ENCODE measurements at regions not wholly inside any gene's neighbourhood (a gene's known extent, or its start where the extent isn't known, plus 50 kb on each side); places are given as distances from the start of the nearest gene placed in this dataset.
A peak's percentile ranks its signal among the peaks of the same experiment; 100 is the strongest.
"Not testable (repeated sequence)": the region's sequence is repeated elsewhere in the genome, so short reads cannot be mapped to it uniquely, and the experiment has no call there.

- intact Hi-C loops (cut with micrococcal nuclease); H3K36me3 Mint-ChIP-seq; H3K4me1 Mint-ChIP-seq; H3K36me3 ChIP-seq (replicated peaks in 1 of 2; ENCODE audit: control insufficient read depth in 1 of 2, insufficient read depth in 2 of 2, low read length in 2 of 2); H3K79me2 ChIP-seq (ENCODE audit: insufficient read depth, low read length); H3K27ac ChIP-seq (ENCODE audit: low read depth in 1 of 2, low read length in 2 of 2); H3K4me1 ChIP-seq (ENCODE audit: control insufficient read depth in 1 of 2, insufficient read depth in 2 of 2, low read length in 2 of 2); H3K9me3 ChIP-seq (replicated peaks in 1 of 2; ENCODE audit: control insufficient read depth in 1 of 2, insufficient read depth in 1 of 2, low read length in 2 of 2); H4K20me1 ChIP-seq (ENCODE audit: insufficient read depth, low read length); H3K9ac ChIP-seq (ENCODE audit: insufficient read depth, low read length, poor library complexity, severe bottlenecking); H3K4me2 ChIP-seq (replicated peaks; ENCODE audit: extremely low read depth, low read length, poor library complexity, severe bottlenecking); DNase-seq; H3K4me3 ChIP-seq (replicated peaks in 1 of 3; ENCODE audit: low read depth in 2 of 3, low read length in 3 of 3); H3K27ac Mint-ChIP-seq; H3K4me3 Mint-ChIP-seq; H2AFZ ChIP-seq (ENCODE audit: insufficient read depth, low read depth, low read length, poor library complexity, severe bottlenecking): not testable (repeated sequence)
- WGBS (ENCODE audit: insufficient coverage), result no CpG with 5 or more reads among the region's 15 CpGs
- H3K27me3 ChIP-seq (ENCODE audit: control insufficient read depth in 2 of 2, insufficient read depth in 2 of 2, low read length in 2 of 2), result peaks cover 2 to 19% of the 10 kb centered on the region in 2 donors
- Mint-ChIP-seq H3K9me3 (peaks cover 0 to 12% (median 3%) of the 10 kb centered on the region in 7 donors), H3K27me3 (ENCODE audit: low read depth in 3 of 3) (peaks cover 18 to 28% (median 19%) of the 10 kb centered on the region in 3 donors)
Measured at GRCh38 chr16:32083891-32084290, 169.2 kb upstream of the TP53TG3D start.

DNA sequence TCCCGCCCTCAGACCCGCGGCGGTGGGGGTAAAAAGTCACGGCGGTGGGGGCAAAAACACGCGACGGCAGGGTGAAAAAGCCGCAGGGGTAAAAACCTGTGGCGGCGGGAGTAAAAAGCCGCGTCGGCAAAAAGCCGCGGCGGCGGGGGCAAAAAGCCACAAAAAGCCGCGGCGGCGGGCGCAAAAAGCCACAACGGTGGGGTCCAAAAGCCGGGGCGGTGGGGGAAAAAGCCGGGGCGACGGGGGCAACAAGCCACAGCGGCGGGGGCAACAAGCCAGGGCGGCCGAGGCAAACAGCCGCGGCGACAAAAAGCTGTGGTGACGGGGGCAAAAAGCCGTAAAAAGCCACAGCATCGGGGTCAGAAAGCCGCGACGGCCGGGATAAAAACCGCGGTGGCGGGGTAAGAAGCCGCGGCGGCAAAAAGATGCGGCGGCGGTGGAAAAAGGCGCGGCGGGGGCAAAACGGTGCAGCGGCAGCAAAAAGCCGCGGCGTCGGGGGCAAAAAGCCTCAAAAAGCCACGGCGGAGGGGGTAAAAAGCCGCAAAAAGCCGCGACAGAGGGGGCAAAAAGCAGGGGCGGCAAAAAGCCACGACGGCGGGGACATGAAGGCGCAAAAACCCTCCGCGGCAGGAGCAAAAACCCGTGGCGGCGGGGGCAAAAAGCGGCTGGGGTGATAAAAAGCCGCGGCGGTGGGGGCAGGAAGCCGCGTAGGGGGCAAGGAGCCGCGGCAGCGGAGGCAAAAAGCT is 168.3 kb upstream of the TP53TG3D start:
- peaks cover 18 to 28% (median 19%) of the 10 kb centered on the region in 3 donors for H3K27me3 Mint-ChIP-seq (ENCODE audit: low read depth in 3 of 3)
- H3K27ac Mint-ChIP-seq; H2AFZ ChIP-seq (ENCODE audit: insufficient read depth, low read depth, low read length, poor library complexity, severe bottlenecking); H3K4me1 Mint-ChIP-seq; H3K4me3 ChIP-seq (replicated peaks in 1 of 3; ENCODE audit: low read depth in 2 of 3, low read length in 3 of 3); intact Hi-C loops (cut with micrococcal nuclease); H3K9ac ChIP-seq (ENCODE audit: insufficient read depth, low read length, poor library complexity, severe bottlenecking); DNase-seq; H3K36me3 Mint-ChIP-seq; H3K27ac ChIP-seq (ENCODE audit: low read depth in 1 of 2, low read length in 2 of 2); H3K9me3 ChIP-seq (replicated peaks in 1 of 2; ENCODE audit: control insufficient read depth in 1 of 2, insufficient read depth in 1 of 2, low read length in 2 of 2); H3K4me1 ChIP-seq (ENCODE audit: control insufficient read depth in 1 of 2, insufficient read depth in 2 of 2, low read length in 2 of 2); H3K36me3 ChIP-seq (replicated peaks in 1 of 2; ENCODE audit: control insufficient read depth in 1 of 2, insufficient read depth in 2 of 2, low read length in 2 of 2); H3K4me2 ChIP-seq (replicated peaks; ENCODE audit: extremely low read depth, low read length, poor library complexity, severe bottlenecking); H4K20me1 ChIP-seq (ENCODE audit: insufficient read depth, low read length); H3K79me2 ChIP-seq (ENCODE audit: insufficient read depth, low read length): not testable (repeated sequence)
- peaks cover 0 to 12% (median 3%) of the 10 kb centered on the region in 7 donors for H3K9me3 Mint-ChIP-seq
- H3K4me3 Mint-ChIP-seq, result peak overlapping the region; percentile 62 to 63
- peaks cover 2 to 22% of the 10 kb centered on the region in 2 donors for H3K27me3 ChIP-seq (ENCODE audit: control insufficient read depth in 2 of 2, insufficient read depth in 2 of 2, low read length in 2 of 2)
- 9% methylated on average over 39 of the region's 86 CpGs for WGBS (ENCODE audit: insufficient coverage)

DNA sequence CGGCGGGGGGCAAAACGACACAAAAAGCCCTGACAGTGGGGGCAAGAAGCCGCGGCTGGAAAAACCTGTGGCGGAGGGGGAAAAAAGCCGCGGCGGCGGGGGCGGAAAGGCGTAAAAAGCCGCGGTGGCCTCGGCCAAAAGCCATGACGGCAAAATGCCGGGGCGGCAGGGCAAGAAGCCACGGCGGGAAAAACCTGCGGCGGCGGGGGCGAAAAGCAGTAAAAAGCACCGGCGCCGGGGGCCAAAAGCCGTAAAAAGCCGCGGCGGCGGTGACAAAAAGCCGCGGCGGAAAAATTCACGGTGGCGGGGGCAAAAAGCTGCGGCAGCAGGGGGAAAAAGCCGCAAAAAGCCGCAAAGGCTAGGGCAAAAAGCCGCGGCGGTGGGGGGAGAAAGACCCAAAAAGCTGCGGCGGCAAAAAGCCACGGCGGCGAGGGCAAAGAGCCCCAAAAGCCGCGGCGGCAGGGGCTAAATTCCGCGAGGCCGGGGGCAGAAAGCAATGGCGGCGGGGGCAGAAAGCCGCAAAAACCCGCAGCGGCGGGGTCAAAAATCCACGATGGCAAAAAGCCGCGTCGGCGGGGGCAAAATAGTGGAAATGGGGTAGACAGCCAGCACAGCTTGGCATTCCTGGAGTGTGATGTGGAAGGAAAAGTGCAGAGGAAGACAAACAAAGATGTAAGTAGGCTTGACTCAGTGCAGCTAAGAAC is 167.5 kb upstream of the TP53TG3D start:
- H3K9me3 ChIP-seq (replicated peaks in 1 of 2; ENCODE audit: control insufficient read depth in 1 of 2, insufficient read depth in 1 of 2, low read length in 2 of 2); H2AFZ ChIP-seq (ENCODE audit: insufficient read depth, low read depth, low read length, poor library complexity, severe bottlenecking); H3K4me3 ChIP-seq (replicated peaks in 1 of 3; ENCODE audit: low read depth in 2 of 3, low read length in 3 of 3); H3K36me3 Mint-ChIP-seq; H3K9ac ChIP-seq (ENCODE audit: insufficient read depth, low read length, poor library complexity, severe bottlenecking); H3K4me2 ChIP-seq (replicated peaks; ENCODE audit: extremely low read depth, low read length, poor library complexity, severe bottlenecking); H3K27ac Mint-ChIP-seq; DNase-seq; H3K36me3 ChIP-seq (replicated peaks in 1 of 2; ENCODE audit: control insufficient read depth in 1 of 2, insufficient read depth in 2 of 2, low read length in 2 of 2); H3K4me1 Mint-ChIP-seq; H3K27ac ChIP-seq (ENCODE audit: low read depth in 1 of 2, low read length in 2 of 2); H3K4me1 ChIP-seq (ENCODE audit: control insufficient read depth in 1 of 2, insufficient read depth in 2 of 2, low read length in 2 of 2); intact Hi-C loops (cut with micrococcal nuclease); H3K79me2 ChIP-seq (ENCODE audit: insufficient read depth, low read length); H4K20me1 ChIP-seq (ENCODE audit: insufficient read depth, low read length): not testable (repeated sequence)
- peaks cover 18 to 27% (median 19%) of the 10 kb centered on the region in 3 donors for H3K27me3 Mint-ChIP-seq (ENCODE audit: low read depth in 3 of 3)
- WGBS (ENCODE audit: insufficient coverage), result 7% methylated on average over 49 of the region's 65 CpGs
- H3K27me3 ChIP-seq (ENCODE audit: control insufficient read depth in 2 of 2, insufficient read depth in 2 of 2, low read length in 2 of 2), result peaks cover 2 to 22% of the 10 kb centered on the region in 2 donors
- peak overlapping the region; percentile 62 to 63 for H3K4me3 Mint-ChIP-seq
- H3K9me3 Mint-ChIP-seq, result peaks cover 0 to 10% (median 3%) of the 10 kb centered on the region in 7 donors

DNA sequence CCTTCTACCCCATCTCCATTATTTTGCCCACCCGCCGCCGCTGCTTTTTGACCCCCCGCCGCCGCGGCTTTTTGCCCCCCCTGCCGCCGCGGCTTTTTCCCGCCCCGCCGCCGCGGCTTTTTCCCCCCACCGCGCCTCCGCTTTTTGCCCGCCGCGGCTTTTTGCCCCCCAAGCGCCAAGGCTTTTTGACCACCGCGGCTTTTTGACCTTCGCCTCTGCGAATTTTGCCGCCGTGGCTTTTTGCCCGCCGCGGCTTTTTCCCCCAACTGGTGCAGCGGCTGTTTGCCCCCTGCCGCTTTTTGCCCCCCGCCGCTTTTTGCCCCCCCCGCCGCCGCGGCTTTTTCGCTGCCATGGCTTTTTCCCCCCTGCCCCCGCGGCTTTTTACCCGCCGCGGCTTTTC is 137.5 kb upstream of the TP53TG3D start:
- H3K4me1 ChIP-seq (ENCODE audit: control insufficient read depth in 1 of 2, insufficient read depth in 2 of 2, low read length in 2 of 2); H3K4me1 Mint-ChIP-seq; H3K36me3 Mint-ChIP-seq; DNase-seq; H3K27ac ChIP-seq (ENCODE audit: low read depth in 1 of 2, low read length in 2 of 2); H3K9me3 Mint-ChIP-seq; H3K4me3 ChIP-seq (replicated peaks in 1 of 3; ENCODE audit: low read depth in 2 of 3, low read length in 3 of 3); H3K27ac Mint-ChIP-seq; H3K9me3 ChIP-seq (replicated peaks in 1 of 2; ENCODE audit: control insufficient read depth in 1 of 2, insufficient read depth in 1 of 2, low read length in 2 of 2); H3K79me2 ChIP-seq (ENCODE audit: insufficient read depth, low read length); intact Hi-C loops (cut with micrococcal nuclease); H3K36me3 ChIP-seq (replicated peaks in 1 of 2; ENCODE audit: control insufficient read depth in 1 of 2, insufficient read depth in 2 of 2, low read length in 2 of 2); H2AFZ ChIP-seq (ENCODE audit: insufficient read depth, low read depth, low read length, poor library complexity, severe bottlenecking); H3K9ac ChIP-seq (ENCODE audit: insufficient read depth, low read length, poor library complexity, severe bottlenecking); H4K20me1 ChIP-seq (ENCODE audit: insufficient read depth, low read length): not testable (repeated sequence)
- peaks cover 13 to 30% (median 24%) of the 10 kb centered on the region in 3 donors for H3K27me3 Mint-ChIP-seq (ENCODE audit: low read depth in 3 of 3)
- 10% methylated on average over 32 of the region's 45 CpGs for WGBS (ENCODE audit: insufficient coverage)
- Histone ChIP-seq H3K27me3 (ENCODE audit: control insufficient read depth in 2 of 2, insufficient read depth in 2 of 2, low read length in 2 of 2) (peaks cover 9 to 15% of the 10 kb centered on the region in 2 donors), H3K4me2 (replicated peaks; ENCODE audit: extremely low read depth, low read length, poor library complexity, severe bottlenecking) (peak overlapping the region; percentile 34)
- H3K4me3 Mint-ChIP-seq, result peak overlapping the region; percentile 57 to 81
